ENCODE measurements at regions not wholly inside any gene's neighbourhood (a gene's known extent, or its start where the extent isn't known, plus 50 kb on each side); places are given as distances from the start of the nearest gene placed in this dataset.

GRCh38 chr9:24932785-24933184, 387.1 kb upstream of the IZUMO3 start:
- no peak for DNase-seq
- Histone ChIP-seq H3K27ac (no peak overlapping the region), H3K4me1 (no peaks in the 10 kb centered on the region), H3K9me3 (peaks cover 0 to 3% (median 0%) of the 10 kb centered on the region in 4 donors), H3K27me3 (no peaks in the 10 kb centered on the region), H3K4me3 (no peak overlapping the region), H3K36me3 (no peaks in the 10 kb centered on the region)
- no peak for TF ChIP-seq CTCF (IDR thresholded peaks at IDR 0.05)
- no peak for TF ChIP-seq POLR2A (IDR thresholded peaks at IDR 0.05)

DNA sequence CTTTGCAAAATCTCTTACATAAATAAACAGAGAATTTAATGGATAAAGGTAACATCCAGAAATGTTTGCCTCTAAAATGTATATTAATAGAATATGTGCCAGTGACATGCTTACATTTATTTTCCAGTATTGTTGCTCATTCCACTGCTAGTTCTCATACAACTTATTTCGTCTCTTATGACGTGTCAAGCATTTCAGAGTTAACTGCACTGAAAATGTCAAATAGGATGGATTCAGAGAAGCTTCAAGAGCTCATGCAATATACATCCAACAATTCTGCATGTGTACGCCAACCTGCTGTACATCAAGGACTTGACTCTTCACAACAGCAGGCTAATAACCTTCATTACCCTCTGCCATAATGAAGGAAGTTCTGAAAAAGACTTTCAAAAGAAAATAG, 386.2 kb upstream of the IZUMO3 start:
- TF ChIP-seq CTCF (IDR thresholded peaks at IDR 0.05) (no peak), POLR2A (IDR thresholded peaks at IDR 0.05) (no peak)

DNA sequence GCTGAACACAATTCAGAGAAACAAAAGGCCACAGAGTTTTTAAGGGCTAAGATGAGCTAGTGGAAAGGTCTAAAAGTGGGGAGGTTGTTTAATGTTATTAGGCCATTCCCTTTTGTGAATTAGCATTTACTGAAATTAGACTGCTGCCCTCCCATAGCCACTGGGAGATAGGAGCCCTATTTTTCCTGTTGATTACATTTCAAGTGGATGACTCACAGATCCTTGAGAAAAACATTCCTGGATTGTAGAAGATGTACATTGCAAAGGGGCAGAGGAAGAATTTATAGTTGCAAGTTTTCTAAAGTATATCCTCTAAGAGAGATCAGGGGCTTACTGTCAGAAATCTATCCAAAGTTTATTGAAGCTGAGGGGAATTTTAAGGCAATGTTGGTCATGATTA, 367.1 kb upstream of the IZUMO3 start:
- Histone ChIP-seq H3K4me1 (no peaks in the 10 kb centered on the region), H3K27me3 (no peaks in the 10 kb centered on the region), H3K27ac (no peak overlapping the region), H3K36me3 (no peaks in the 10 kb centered on the region), H3K4me3 (no peak overlapping the region), H3K9me3 (no peaks in the 10 kb centered on the region)
- no peak for TF ChIP-seq POLR2A (IDR thresholded peaks at IDR 0.05)
- no peak for TF ChIP-seq CTCF (IDR thresholded peaks at IDR 0.05)
- DNase-seq, result no peak

More for the DNA sequence above, 386.2 kb upstream of the IZUMO3 start:
- Histone ChIP-seq H3K27me3 (no peaks in the 10 kb centered on the region), H3K4me1 (no peaks in the 10 kb centered on the region), H3K36me3 (no peaks in the 10 kb centered on the region), H3K9me3 (peaks cover 0 to 3% (median 0%) of the 10 kb centered on the region in 4 donors), H3K27ac (no peak overlapping the region), H3K4me3 (no peak overlapping the region)
- DNase-seq, result no peak

GRCh38 chr9:24901319-24901718, 355.6 kb upstream of the IZUMO3 start:
- Histone ChIP-seq H3K27me3 (no peaks in the 10 kb centered on the region), H3K27ac (no peak overlapping the region), H3K4me1 (no peaks in the 10 kb centered on the region), H3K4me3 (no peak overlapping the region), H3K36me3 (no peaks in the 10 kb centered on the region), H3K9me3 (no peaks in the 10 kb centered on the region)
- DNase-seq, result no peak
- TF ChIP-seq CTCF (IDR thresholded peaks at IDR 0.05) (no peak), POLR2A (IDR thresholded peaks at IDR 0.05) (no peak)

DNA sequence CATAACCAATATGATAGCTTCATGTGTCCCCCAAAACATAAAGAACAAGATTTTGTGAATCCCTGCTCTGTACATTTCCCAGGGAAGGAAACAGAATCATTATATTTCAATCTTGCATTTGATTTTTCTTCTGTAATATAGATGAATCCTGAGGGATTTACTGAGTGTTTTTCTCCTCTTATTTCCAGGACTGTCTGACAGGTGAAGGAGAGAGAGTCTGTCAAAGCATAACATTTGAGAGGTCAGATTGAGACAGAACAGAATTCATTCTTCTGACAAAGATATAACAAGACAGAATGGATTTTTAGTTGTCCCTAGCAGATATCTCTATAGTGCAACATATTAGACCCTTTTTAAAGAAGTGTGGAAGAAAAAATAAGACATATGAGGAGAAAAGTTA, 354.5 kb upstream of the IZUMO3 start:
- DNase-seq, result no peak
- H3K4me3 ChIP-seq, result no peak overlapping the region
- TF ChIP-seq POLR2A (IDR thresholded peaks at IDR 0.05) (no peak), CTCF (IDR thresholded peaks at IDR 0.05) (no peak)
- H3K27ac ChIP-seq, result no peak overlapping the region
- H3K9me3 ChIP-seq, result no peaks in the 10 kb centered on the region
- H3K36me3 ChIP-seq, result no peaks in the 10 kb centered on the region
- H3K4me1 ChIP-seq, result no peaks in the 10 kb centered on the region
- no peaks in the 10 kb centered on the region for H3K27me3 ChIP-seq

GRCh38 chr9:24899463-24899862, 353.8 kb upstream of the IZUMO3 start:
- no peaks in the 10 kb centered on the region for H3K27me3 ChIP-seq
- no peaks in the 10 kb centered on the region for H3K36me3 ChIP-seq
- H3K9me3 ChIP-seq, result no peaks in the 10 kb centered on the region
- no peak for DNase-seq
- H3K27ac ChIP-seq, result no peak overlapping the region
- H3K4me1 ChIP-seq, result no peaks in the 10 kb centered on the region
- no peak overlapping the region for H3K4me3 ChIP-seq
- TF ChIP-seq POLR2A (IDR thresholded peaks at IDR 0.05) (no peak), CTCF (IDR thresholded peaks at IDR 0.05) (no peak)

Measured in Peyer's patch (tissue), 4 donors.